GM23338 (cell line): ENCODE measurements at regions not wholly inside any gene's neighbourhood (a gene's known extent, or its start where the extent isn't known, plus 50 kb on each side); places are given as distances from the start of the nearest gene placed in this dataset.

Source experiments
- ATAC-seq: fragments of 200-7000 bp; cut with Tn5 transposase; 3 replicates; pipeline ENCODE4 v1.9.1; 2020
- DNase-seq: peaks from one replicate; pipeline ENCODE4 v3.0.0-alpha.2; 2015; ENCODE audit warnings: low spot score
- H2AFZ ChIP-seq: fragments of 200-600 bp; sonication (generic); 2 replicates; pipeline ENCODE4 v1.8.0; 2016; ENCODE audit warnings: antibody characterized with exemption, mild to moderate bottlenecking, moderate library complexity
- H3F3A ChIP-seq: fragments of 200-600 bp; sonication (generic); replicated peaks from 2 replicates; pipeline ENCODE4 v1.8.0; 2017; ENCODE audit warnings: antibody characterized with exemption, mixed run types, low read depth
- H3K27ac ChIP-seq: fragments of 200-600 bp; sonication (generic); 2 replicates; pipeline ENCODE4 v1.6.1; 2016; ENCODE audit warnings: low read depth
- H3K27me3 ChIP-seq: fragments of 200-600 bp; sonication (generic); 2 replicates; pipeline ENCODE4 v1.8.0; 2016; ENCODE audit warnings: mild to moderate bottlenecking, mixed run types, moderate library complexity; ENCODE audit not compliant: insufficient read depth
- H3K36me3 ChIP-seq: fragments of 200-600 bp; sonication (generic); 2 replicates; pipeline ENCODE4 v1.8.0; 2016; ENCODE audit warnings: mild to moderate bottlenecking; ENCODE audit not compliant: insufficient read depth
- H3K4me1 ChIP-seq: fragments of 200-600 bp; sonication (generic); 2 replicates; pipeline ENCODE4 v1.8.0; 2016; ENCODE audit warnings: mild to moderate bottlenecking, moderate library complexity; ENCODE audit not compliant: insufficient read depth
- H3K4me2 ChIP-seq: fragments of 200-600 bp; sonication (generic); 2 replicates; pipeline ENCODE4 v1.7.1; 2017; ENCODE audit warnings: mixed run types
- H3K4me3 ChIP-seq: fragments of 200-600 bp; sonication (generic); 2 replicates; pipeline ENCODE4 v1.6.1; 2016; ENCODE audit warnings: mixed run types
- H3K79me2 ChIP-seq: fragments of 200-600 bp; sonication (generic); replicated peaks from 2 replicates; pipeline ENCODE4 v1.8.0; 2017; ENCODE audit warnings: mild to moderate bottlenecking; ENCODE audit not compliant: insufficient read depth
- H3K9me2 ChIP-seq: fragments of 200-600 bp; sonication (generic); 2 replicates; pipeline ENCODE4 v1.8.0; 2017; ENCODE audit not compliant: insufficient read depth
- H4K20me1 ChIP-seq: fragments of 200-600 bp; sonication (generic); replicated peaks from 2 replicates; pipeline ENCODE4 v1.8.0; 2017; ENCODE audit warnings: mild to moderate bottlenecking; ENCODE audit not compliant: insufficient read depth
- H3K27ac Mint-ChIP-seq: 2 replicates; pipeline ENCODE4 v1.8.0; 2020; ENCODE audit warnings: inconsistent platforms, mild to moderate bottlenecking, moderate library complexity, mixed read lengths
- H3K27me3 Mint-ChIP-seq: 3 replicates; pipeline ENCODE4 v1.8.0; 2022; ENCODE audit warnings: low read depth, mild to moderate bottlenecking, moderate library complexity, mixed read lengths, inconsistent platforms; ENCODE audit not compliant: insufficient read depth, poor library complexity
- H3K36me3 Mint-ChIP-seq: 3 replicates; pipeline ENCODE4 v1.8.0; 2021; ENCODE audit warnings: low read depth, mild to moderate bottlenecking, inconsistent platforms, moderate library complexity, mixed read lengths
- H3K4me1 Mint-ChIP-seq: 3 replicates; pipeline ENCODE4 v1.8.0; 2020; ENCODE audit warnings: mild to moderate bottlenecking, inconsistent platforms, mixed read lengths
- H3K4me3 Mint-ChIP-seq: 3 replicates; pipeline ENCODE4 v1.8.0; 2021; ENCODE audit warnings: moderate library complexity, mild to moderate bottlenecking, inconsistent platforms, mixed read lengths
- H3K9me3 Mint-ChIP-seq: 3 replicates; pipeline ENCODE4 v1.8.0; 2020; ENCODE audit warnings: moderate library complexity, mild to moderate bottlenecking, inconsistent platforms, mixed read lengths
- CREB1 ChIP-seq: fragments of 250-450 bp; sonication (Bioruptor Pico); IDR thresholded peaks from 2 replicates; pipeline ENCODE4 v1.5.0; 2020; ENCODE audit warnings: low read depth, mild to moderate bottlenecking, moderate library complexity
- CTCF ChIP-seq, 2 experiments: fragments of 200-600 bp in 1 of 2; sonication (generic) in 1 of 2; conservative IDR thresholded peaks; 2 replicates each; pipeline versions ENCODE4 v1.5.1 to v1.6.1; 2016 to 2017; ENCODE audit warnings: antibody characterized with exemption in 2 of 2, low read depth in 2 of 2, mild to moderate bottlenecking in 2 of 2, moderate library complexity in 1 of 2
- ETS1 ChIP-seq: IDR thresholded peaks from 2 replicates; pipeline ENCODE4 v1.6.1; 2016; ENCODE audit warnings: antibody characterized with exemption
- EZH2 ChIP-seq: fragments of 200-600 bp; sonication (generic); IDR thresholded peaks from one replicate; pipeline ENCODE4 v1.8.0; 2017; ENCODE audit warnings: antibody characterized with exemption, mild to moderate bottlenecking, low read depth; ENCODE audit not compliant: unreplicated experiment
- JUNB ChIP-seq: IDR thresholded peaks from one replicate; pipeline ENCODE4 v1.6.1; 2016; ENCODE audit warnings: antibody characterized with exemption; ENCODE audit not compliant: unreplicated experiment
- NANOG ChIP-seq: IDR thresholded peaks from 2 replicates; pipeline ENCODE4 v1.6.1; 2016; ENCODE audit warnings: antibody characterized with exemption, borderline replicate concordance
- POLR2AphosphoS5 ChIP-seq: IDR thresholded peaks from 2 replicates; pipeline ENCODE4 v1.6.1; 2016; ENCODE audit warnings: antibody characterized with exemption, low read depth
- REST ChIP-seq: IDR thresholded peaks from one replicate; pipeline ENCODE4 v1.6.1; 2018; ENCODE audit warnings: antibody characterized with exemption; ENCODE audit not compliant: unreplicated experiment
- STAT1 ChIP-seq: IDR thresholded peaks from one replicate; pipeline ENCODE4 v1.6.1; 2016; ENCODE audit warnings: antibody characterized with exemption; ENCODE audit not compliant: unreplicated experiment
- ZNF331 ChIP-seq: fragments of 250-450 bp; sonication (Bioruptor Pico); IDR thresholded peaks from 2 replicates; pipeline ENCODE4 v1.5.0; 2020; ENCODE audit warnings: low read depth, mild to moderate bottlenecking, moderate library complexity
- ZNF462 ChIP-seq: fragments of 250-450 bp; sonication (Bioruptor Pico); IDR thresholded peaks from 2 replicates; pipeline ENCODE4 v1.5.0; 2020; ENCODE audit warnings: mild to moderate bottlenecking, moderate library complexity

GRCh38 chr12:86787419-86787818, 531.2 kb upstream of the MGAT4C start:
- no peaks in the 10 kb centered on the region for H3K36me3 Mint-ChIP-seq

More at GRCh38 chr12:86787419-86787818, 531.2 kb upstream of the MGAT4C start:
- Mint-ChIP-seq H3K4me1 (no peaks in the 10 kb centered on the region), H3K27me3 (no peaks in the 10 kb centered on the region), H3K27ac (no peak overlapping the region), H3K9me3 (no peaks in the 10 kb centered on the region), H3K4me3 (no peak overlapping the region)
- no peak overlapping the region for H2AFZ ChIP-seq
- H3K4me1 ChIP-seq: no peaks in the 10 kb centered on the region
- no peak overlapping the region for H3K27ac ChIP-seq
- H3F3A ChIP-seq: no peaks in the 10 kb centered on the region
- no peak for TF ChIP-seq ETS1
- no peak for TF ChIP-seq REST
- no peak for TF ChIP-seq STAT1
- TF ChIP-seq ZNF462 (CRISPR knock-in tag): no peak
- TF ChIP-seq JUNB: no peak
- no peak for TF ChIP-seq CREB1 (CRISPR knock-in tag)
- no peak for TF ChIP-seq EZH2
- no peak for TF ChIP-seq ZNF331 (CRISPR knock-in tag)
- no peak for TF ChIP-seq POLR2AphosphoS5
- no peak for TF ChIP-seq CTCF (conservative IDR thresholded peaks at IDR 0.05; ENCODE audit: low read depth in 2 of 2)
- TF ChIP-seq NANOG: no peak
- no peak for DNase-seq
- no peaks in the 10 kb centered on the region for H3K36me3 ChIP-seq
- no peak for ATAC-seq
- no peaks in the 10 kb centered on the region for H3K79me2 ChIP-seq
- H4K20me1 ChIP-seq: no peaks in the 10 kb centered on the region
- no peak overlapping the region for H3K4me3 ChIP-seq
- 0 out of 2 replicates have a peak, but pooled peaks cover 6% of the 10 kb centered on the region for H3K9me2 ChIP-seq
- H3K27me3 ChIP-seq: no peaks in the 10 kb centered on the region
- no peak overlapping the region for H3K4me2 ChIP-seq
